WTC11 (cell line): ENCODE measurements at regions not wholly inside any gene's neighbourhood (a gene's known extent, or its start where the extent isn't known, plus 50 kb on each side); places are given as distances from the start of the nearest gene placed in this dataset.

Source experiments
- SP1 ChIP-seq: sonication (generic); formaldehyde crosslinking; conservative IDR thresholded peaks from 2 replicates; pipeline ENCODE4 v1.8.1; 2022; ENCODE audit warnings: missing genetic modification reagents
- ZNF416 ChIP-seq: fragments of 250-450 bp; sonication (Bioruptor Pico); IDR thresholded peaks from 2 replicates; pipeline ENCODE4 v1.9.0; 2021; ENCODE audit warnings: mild to moderate bottlenecking, inconsistent platforms
- TF ChIP-seq, protein P1 (sequence below): fragments of 200-600 bp; IDR thresholded peaks from 2 replicates; pipeline ENCODE4 v1.8.0; 2022; ENCODE audit warnings: antibody characterized with exemption

DNA sequence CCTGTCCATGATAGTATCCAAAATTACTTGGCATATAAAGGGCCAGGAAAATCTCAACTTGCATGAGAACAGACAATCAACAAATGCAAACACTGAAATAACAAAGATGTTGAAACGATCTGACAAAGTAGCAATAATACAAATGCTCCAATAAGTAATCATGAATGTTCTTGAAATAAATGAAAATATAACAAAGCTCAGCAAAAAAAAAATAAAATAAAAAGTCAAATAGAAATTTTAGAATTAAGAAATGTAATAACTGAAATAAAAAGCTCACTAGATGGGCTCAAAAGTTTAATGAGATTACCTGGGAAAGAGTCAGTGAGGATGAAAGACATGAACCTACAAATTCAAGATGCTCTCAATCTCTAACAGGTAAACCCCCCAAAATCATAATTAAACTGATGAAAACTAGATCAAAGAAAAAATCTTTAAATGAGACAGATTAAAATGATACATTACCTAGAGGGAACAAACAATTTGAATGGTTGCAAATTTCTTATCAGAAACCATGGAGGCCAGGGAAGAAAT, 319.0 kb upstream of the IRX3 start:
- TF ChIP-seq, protein P1, sequence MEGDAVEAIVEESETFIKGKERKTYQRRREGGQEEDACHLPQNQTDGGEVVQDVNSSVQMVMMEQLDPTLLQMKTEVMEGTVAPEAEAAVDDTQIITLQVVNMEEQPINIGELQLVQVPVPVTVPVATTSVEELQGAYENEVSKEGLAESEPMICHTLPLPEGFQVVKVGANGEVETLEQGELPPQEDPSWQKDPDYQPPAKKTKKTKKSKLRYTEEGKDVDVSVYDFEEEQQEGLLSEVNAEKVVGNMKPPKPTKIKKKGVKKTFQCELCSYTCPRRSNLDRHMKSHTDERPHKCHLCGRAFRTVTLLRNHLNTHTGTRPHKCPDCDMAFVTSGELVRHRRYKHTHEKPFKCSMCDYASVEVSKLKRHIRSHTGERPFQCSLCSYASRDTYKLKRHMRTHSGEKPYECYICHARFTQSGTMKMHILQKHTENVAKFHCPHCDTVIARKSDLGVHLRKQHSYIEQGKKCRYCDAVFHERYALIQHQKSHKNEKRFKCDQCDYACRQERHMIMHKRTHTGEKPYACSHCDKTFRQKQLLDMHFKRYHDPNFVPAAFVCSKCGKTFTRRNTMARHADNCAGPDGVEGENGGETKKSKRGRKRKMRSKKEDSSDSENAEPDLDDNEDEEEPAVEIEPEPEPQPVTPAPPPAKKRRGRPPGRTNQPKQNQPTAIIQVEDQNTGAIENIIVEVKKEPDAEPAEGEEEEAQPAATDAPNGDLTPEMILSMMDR, result no peak
- TF ChIP-seq SP1, result no peak
- no peak for TF ChIP-seq ZNF416 (CRISPR knock-in tag)
